Smooth muscle cell (in vitro differentiated cells): ENCODE measurements at regions not wholly inside any gene's neighbourhood (a gene's known extent, or its start where the extent isn't known, plus 50 kb on each side); places are given as distances from the start of the nearest gene placed in this dataset.

Experiments
- DNase-seq: peaks from one replicate; lab custom pipeline; 2025; ENCODE audit not compliant: unreplicated experiment; lab: John Stamatoyannopoulos, UW
- H2AFZ ChIP-seq: fragments of 200-600 bp; sonication (generic); 2 replicates; pipeline ENCODE4 v1.6.0; 2016; ENCODE audit warnings: antibody characterized with exemption, low read depth, mild to moderate bottlenecking
- H3F3A ChIP-seq: fragments of 200-600 bp; sonication (generic); 2 replicates; pipeline ENCODE4 v1.6.0; 2017; ENCODE audit warnings: antibody characterized with exemption, low read depth
- H3K27ac ChIP-seq: fragments of 200-600 bp; sonication (generic); 2 replicates; pipeline ENCODE4 v1.5.1; 2016; ENCODE audit warnings: low read depth, mild to moderate bottlenecking
- H3K27me3 ChIP-seq: fragments of 200-600 bp; sonication (generic); 2 replicates; pipeline ENCODE4 v1.6.1; 2016; ENCODE audit warnings: low read depth, mild to moderate bottlenecking
- H3K36me3 ChIP-seq: fragments of 200-600 bp; sonication (generic); 2 replicates; pipeline ENCODE4 v1.5.1; 2016; ENCODE audit warnings: low read depth
- H3K4me1 ChIP-seq: fragments of 200-600 bp; sonication (generic); 2 replicates; pipeline ENCODE4 v1.5.1; 2016; ENCODE audit warnings: low read depth
- H3K4me2 ChIP-seq: fragments of 200-600 bp; sonication (generic); 2 replicates; pipeline ENCODE4 v1.6.0; 2016; ENCODE audit warnings: mild to moderate bottlenecking
- H3K4me3 ChIP-seq: fragments of 200-600 bp; sonication (generic); 2 replicates; pipeline ENCODE4 v1.5.1; 2016; ENCODE audit warnings: mild to moderate bottlenecking
- H3K79me2 ChIP-seq: fragments of 200-600 bp; sonication (generic); 2 replicates; pipeline ENCODE4 v1.6.0; 2016; ENCODE audit warnings: low read depth, mild to moderate bottlenecking
- H3K9ac ChIP-seq: fragments of 200-600 bp; sonication (generic); 2 replicates; pipeline ENCODE4 v1.6.0; 2016; ENCODE audit warnings: low read depth
- H3K9me3 ChIP-seq: fragments of 200-600 bp; sonication (generic); replicated peaks from 2 replicates; pipeline ENCODE4 v1.5.1; 2016; ENCODE audit warnings: low read depth
- H4K20me1 ChIP-seq: fragments of 200-600 bp; sonication (generic); 2 replicates; pipeline ENCODE4 v1.6.0; 2016; ENCODE audit warnings: low read depth
- WGBS: methylation state at CpG from one replicate; pipeline ENCODE4 v1.1.7; 2016; ENCODE audit warnings: low lambda C conversion rate; 5-methylcytosine and 5-hydroxymethylcytosine counted together
- TF ChIP-seq, protein P1 (sequence below): fragments of 200-600 bp; sonication (generic); IDR thresholded peaks from 2 replicates; pipeline ENCODE4 v1.5.1; 2017; ENCODE audit warnings: borderline replicate concordance, mild to moderate bottlenecking, antibody characterized with exemption; ENCODE audit not compliant: insufficient read depth, poor library complexity, severe bottlenecking

GRCh38 chr3:8341821-8342247 lies 159.8 kb upstream of the LMCD1 start:
- no peak overlapping the region for H3K27ac ChIP-seq
- no peaks in the 10 kb centered on the region for H3K79me2 ChIP-seq
- no peak overlapping the region for H3K9ac ChIP-seq
- 40% methylated on average over 7 of the region's 7 CpGs for WGBS
- no peaks in the 10 kb centered on the region for H3K4me1 ChIP-seq
- no peaks in the 10 kb centered on the region for H3K36me3 ChIP-seq
- H4K20me1 ChIP-seq = no peaks in the 10 kb centered on the region
- TF ChIP-seq, protein P1, sequence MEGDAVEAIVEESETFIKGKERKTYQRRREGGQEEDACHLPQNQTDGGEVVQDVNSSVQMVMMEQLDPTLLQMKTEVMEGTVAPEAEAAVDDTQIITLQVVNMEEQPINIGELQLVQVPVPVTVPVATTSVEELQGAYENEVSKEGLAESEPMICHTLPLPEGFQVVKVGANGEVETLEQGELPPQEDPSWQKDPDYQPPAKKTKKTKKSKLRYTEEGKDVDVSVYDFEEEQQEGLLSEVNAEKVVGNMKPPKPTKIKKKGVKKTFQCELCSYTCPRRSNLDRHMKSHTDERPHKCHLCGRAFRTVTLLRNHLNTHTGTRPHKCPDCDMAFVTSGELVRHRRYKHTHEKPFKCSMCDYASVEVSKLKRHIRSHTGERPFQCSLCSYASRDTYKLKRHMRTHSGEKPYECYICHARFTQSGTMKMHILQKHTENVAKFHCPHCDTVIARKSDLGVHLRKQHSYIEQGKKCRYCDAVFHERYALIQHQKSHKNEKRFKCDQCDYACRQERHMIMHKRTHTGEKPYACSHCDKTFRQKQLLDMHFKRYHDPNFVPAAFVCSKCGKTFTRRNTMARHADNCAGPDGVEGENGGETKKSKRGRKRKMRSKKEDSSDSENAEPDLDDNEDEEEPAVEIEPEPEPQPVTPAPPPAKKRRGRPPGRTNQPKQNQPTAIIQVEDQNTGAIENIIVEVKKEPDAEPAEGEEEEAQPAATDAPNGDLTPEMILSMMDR = no peak
- no peaks in the 10 kb centered on the region for H3K27me3 ChIP-seq
- H3K4me3 ChIP-seq = no peak overlapping the region
- no peaks in the 10 kb centered on the region for H3F3A ChIP-seq
- DNase-seq = no peak
- no peaks in the 10 kb centered on the region for H3K9me3 ChIP-seq
- H3K4me2 ChIP-seq = peak overlapping the region; percentile 33
- no peak overlapping the region for H2AFZ ChIP-seq

DNA sequence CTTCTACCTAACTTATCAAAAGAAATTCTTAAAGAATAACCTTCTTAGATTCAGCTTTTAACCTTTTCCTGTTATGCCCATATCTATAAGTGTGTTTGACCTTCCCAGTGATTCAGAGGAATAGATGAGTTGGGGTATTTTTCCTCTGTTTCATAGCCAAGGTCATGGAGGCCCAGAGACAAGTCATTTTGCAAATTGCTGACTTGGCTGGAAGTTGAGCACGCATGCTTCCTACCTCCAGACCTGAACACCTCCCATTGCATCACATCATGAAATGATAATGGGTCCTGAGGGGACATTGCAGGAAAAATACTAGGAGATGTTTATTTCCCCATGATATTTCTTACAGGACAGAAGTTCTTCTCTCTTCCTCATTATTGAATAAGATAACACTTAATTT lies 158.6 kb upstream of the LMCD1 start:
- Histone ChIP-seq H3K4me3 (no peak overlapping the region), H3K9me3 (no peaks in the 10 kb centered on the region)

DNA sequence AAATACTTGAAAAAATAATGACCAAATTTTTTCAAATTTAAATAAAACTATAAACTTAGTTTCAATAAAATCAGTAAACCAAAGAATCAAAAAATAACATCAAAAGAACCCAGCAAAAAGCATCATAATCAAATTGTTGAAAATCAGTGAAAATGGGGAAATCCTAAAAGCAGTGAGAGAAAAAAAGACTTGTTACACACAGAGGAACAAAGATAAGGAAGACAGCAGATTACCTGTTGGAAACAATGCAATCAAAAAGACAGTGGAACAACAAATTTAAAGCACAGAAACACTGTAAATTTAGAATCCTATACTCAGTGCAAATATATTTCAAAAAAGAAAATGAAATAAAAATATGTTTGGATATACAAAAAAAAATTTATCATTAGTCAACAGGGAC lies 156.2 kb upstream of the LMCD1 start:
- Histone ChIP-seq H3K27ac (no peak overlapping the region), H3K4me2 (no peak overlapping the region), H3K79me2 (no peaks in the 10 kb centered on the region), H3F3A (no peaks in the 10 kb centered on the region), H3K9ac (no peak overlapping the region), H3K4me3 (no peak overlapping the region), H3K27me3 (no peaks in the 10 kb centered on the region), H4K20me1 (no peaks in the 10 kb centered on the region), H2AFZ (no peak overlapping the region), H3K9me3 (no peaks in the 10 kb centered on the region), H3K4me1 (no peaks in the 10 kb centered on the region), H3K36me3 (no peaks in the 10 kb centered on the region)
- DNase-seq = no peak
- TF ChIP-seq, protein P1 = no peak

More for the DNA sequence above, 158.6 kb upstream of the LMCD1 start:
- DNase-seq = no peak
- Histone ChIP-seq H3K4me2 (no peak overlapping the region), H2AFZ (no peak overlapping the region), H3K27me3 (no peaks in the 10 kb centered on the region), H4K20me1 (no peaks in the 10 kb centered on the region), H3F3A (no peaks in the 10 kb centered on the region), H3K27ac (no peak overlapping the region), H3K79me2 (no peaks in the 10 kb centered on the region), H3K4me1 (no peaks in the 10 kb centered on the region), H3K9ac (no peak overlapping the region), H3K36me3 (no peaks in the 10 kb centered on the region)
- TF ChIP-seq, protein P1 = no peak
- 94% methylated on average over 1 of the region's 1 CpG for WGBS

DNA sequence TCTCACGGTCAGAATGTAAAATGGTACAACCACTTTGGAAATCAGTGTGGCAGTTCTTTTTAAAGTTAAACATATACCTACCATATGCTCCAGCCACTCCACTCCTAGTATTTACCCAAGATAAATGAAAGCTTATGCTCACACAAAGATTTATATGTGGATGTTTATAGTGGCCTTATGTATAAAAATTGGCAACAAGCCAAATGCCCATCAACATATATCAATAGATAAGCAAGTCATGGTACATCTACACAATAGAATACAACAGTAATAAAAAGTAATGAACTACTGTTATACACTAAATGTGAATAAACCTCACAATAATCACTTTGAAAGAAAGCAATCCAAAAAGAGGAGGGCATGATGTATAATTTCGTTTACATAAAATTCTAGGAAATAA lies 153.5 kb upstream of the LMCD1 start:
- 87% methylated on average over 2 of the region's 2 CpGs for WGBS
- H2AFZ ChIP-seq = no peak overlapping the region
- no peaks in the 10 kb centered on the region for H3K79me2 ChIP-seq
- no peak overlapping the region for H3K4me2 ChIP-seq
- H3K4me1 ChIP-seq = no peaks in the 10 kb centered on the region
- H3K9me3 ChIP-seq = no peaks in the 10 kb centered on the region
- H4K20me1 ChIP-seq = no peaks in the 10 kb centered on the region
- no peak overlapping the region for H3K4me3 ChIP-seq
- TF ChIP-seq, protein P1 = no peak
- H3K36me3 ChIP-seq = no peaks in the 10 kb centered on the region
- no peak overlapping the region for H3K27ac ChIP-seq
- no peaks in the 10 kb centered on the region for H3K27me3 ChIP-seq
- no peak overlapping the region for H3K9ac ChIP-seq
- H3F3A ChIP-seq = no peaks in the 10 kb centered on the region
- DNase-seq = no peak
